HL-60 (cell line): ENCODE measurements at regions not wholly inside any gene's neighbourhood (a gene's known extent, or its start where the extent isn't known, plus 50 kb on each side); places are given as distances from the start of the nearest gene placed in this dataset.

ENCODE experiments used
- GABPA ChIP-seq: IDR thresholded peaks from 2 replicates; pipeline ENCODE4 v1.6.1; 2012; ENCODE audit warnings: low read depth
- POLR2AphosphoS5 ChIP-seq: IDR thresholded peaks from 2 replicates; pipeline ENCODE4 v1.6.1; 2012; ENCODE audit warnings: low read depth
- SPI1 ChIP-seq: IDR thresholded peaks from 2 replicates; pipeline ENCODE4 v1.6.1; 2012; ENCODE audit warnings: low read depth, mild to moderate bottlenecking, borderline replicate concordance
- TF ChIP-seq, protein P1 (sequence below): IDR thresholded peaks from one replicate; pipeline ENCODE4 v1.5.1; 2011; ENCODE audit warnings: low read length, control low read depth, inconsistent platforms; ENCODE audit not compliant: insufficient read depth
- TF ChIP-seq, protein P2 (sequence below): IDR thresholded peaks from 2 replicates; pipeline ENCODE4 v1.6.1; 2012; ENCODE audit warnings: low read depth; ENCODE audit not compliant: insufficient replicate concordance

DNA sequence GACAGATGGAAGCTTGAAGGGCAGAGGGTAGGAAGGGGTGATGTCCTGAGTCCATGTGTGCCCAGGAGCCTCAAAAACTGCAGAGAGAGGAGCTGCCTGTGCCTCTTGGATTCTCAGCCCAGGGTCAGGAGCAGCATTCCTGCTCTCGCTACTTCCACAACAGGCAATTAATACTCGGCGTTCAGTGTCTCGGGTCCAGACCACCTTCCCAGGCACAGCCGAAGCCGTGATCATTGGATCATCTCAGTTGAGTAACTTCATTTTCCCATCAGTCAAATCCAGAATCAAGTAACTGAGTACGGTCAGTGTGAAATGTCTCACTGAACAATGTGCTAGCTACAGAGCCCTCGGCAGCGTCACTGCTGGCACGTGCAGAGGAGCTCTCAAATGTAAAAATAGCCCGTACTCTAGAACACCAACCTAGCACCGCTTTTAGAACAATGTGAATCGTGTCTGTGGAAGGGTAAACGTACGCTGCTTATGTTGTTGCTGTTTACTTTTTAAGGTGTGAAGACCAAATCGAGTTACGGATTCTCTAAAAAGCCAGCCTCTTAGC lies 63.5 kb upstream of the IRX4 start:
- TF ChIP-seq, protein P1, sequence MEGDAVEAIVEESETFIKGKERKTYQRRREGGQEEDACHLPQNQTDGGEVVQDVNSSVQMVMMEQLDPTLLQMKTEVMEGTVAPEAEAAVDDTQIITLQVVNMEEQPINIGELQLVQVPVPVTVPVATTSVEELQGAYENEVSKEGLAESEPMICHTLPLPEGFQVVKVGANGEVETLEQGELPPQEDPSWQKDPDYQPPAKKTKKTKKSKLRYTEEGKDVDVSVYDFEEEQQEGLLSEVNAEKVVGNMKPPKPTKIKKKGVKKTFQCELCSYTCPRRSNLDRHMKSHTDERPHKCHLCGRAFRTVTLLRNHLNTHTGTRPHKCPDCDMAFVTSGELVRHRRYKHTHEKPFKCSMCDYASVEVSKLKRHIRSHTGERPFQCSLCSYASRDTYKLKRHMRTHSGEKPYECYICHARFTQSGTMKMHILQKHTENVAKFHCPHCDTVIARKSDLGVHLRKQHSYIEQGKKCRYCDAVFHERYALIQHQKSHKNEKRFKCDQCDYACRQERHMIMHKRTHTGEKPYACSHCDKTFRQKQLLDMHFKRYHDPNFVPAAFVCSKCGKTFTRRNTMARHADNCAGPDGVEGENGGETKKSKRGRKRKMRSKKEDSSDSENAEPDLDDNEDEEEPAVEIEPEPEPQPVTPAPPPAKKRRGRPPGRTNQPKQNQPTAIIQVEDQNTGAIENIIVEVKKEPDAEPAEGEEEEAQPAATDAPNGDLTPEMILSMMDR, result no peak
- TF ChIP-seq POLR2AphosphoS5 (no peak), GABPA (no peak), SPI1 (no peak)
- TF ChIP-seq, protein P2, sequence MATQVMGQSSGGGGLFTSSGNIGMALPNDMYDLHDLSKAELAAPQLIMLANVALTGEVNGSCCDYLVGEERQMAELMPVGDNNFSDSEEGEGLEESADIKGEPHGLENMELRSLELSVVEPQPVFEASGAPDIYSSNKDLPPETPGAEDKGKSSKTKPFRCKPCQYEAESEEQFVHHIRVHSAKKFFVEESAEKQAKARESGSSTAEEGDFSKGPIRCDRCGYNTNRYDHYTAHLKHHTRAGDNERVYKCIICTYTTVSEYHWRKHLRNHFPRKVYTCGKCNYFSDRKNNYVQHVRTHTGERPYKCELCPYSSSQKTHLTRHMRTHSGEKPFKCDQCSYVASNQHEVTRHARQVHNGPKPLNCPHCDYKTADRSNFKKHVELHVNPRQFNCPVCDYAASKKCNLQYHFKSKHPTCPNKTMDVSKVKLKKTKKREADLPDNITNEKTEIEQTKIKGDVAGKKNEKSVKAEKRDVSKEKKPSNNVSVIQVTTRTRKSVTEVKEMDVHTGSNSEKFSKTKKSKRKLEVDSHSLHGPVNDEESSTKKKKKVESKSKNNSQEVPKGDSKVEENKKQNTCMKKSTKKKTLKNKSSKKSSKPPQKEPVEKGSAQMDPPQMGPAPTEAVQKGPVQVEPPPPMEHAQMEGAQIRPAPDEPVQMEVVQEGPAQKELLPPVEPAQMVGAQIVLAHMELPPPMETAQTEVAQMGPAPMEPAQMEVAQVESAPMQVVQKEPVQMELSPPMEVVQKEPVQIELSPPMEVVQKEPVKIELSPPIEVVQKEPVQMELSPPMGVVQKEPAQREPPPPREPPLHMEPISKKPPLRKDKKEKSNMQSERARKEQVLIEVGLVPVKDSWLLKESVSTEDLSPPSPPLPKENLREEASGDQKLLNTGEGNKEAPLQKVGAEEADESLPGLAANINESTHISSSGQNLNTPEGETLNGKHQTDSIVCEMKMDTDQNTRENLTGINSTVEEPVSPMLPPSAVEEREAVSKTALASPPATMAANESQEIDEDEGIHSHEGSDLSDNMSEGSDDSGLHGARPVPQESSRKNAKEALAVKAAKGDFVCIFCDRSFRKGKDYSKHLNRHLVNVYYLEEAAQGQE, result no peak
